ENCODE measurements at regions not wholly inside any gene's neighbourhood (a gene's known extent, or its start where the extent isn't known, plus 50 kb on each side); places are given as distances from the start of the nearest gene placed in this dataset.

DNA sequence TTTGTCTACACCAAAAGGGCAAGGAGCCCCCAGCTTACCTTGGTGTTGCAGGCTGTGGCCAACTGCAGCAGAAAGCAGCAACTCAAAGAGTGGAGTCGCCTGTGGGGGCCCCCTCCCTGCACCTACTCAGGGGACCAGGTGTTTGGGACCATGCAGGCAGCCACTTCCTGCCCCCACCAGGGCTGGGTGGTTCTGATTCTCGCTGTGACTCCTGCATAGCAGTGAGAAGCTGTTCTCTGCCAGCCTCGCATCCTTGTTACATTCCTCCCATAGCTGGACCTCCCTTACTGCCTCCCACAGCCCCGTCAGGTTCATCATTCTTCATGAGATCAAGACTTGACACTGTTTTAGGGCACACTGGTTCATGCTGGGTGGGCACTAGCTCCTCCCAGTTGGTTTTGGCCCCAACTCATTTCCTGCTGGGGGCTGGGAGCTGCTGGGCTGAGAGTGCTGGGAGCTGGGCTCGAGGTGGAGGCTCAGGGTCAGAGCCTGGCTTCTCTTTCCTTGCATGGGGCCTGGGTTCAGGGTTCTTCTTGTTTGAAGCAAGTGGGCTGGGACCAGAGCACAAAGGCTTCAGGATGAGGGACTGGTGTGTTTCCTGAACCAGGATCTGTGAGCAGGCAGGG is 146.9 kb upstream of the C1orf174 start:
- DNase-seq = no peak

DNA sequence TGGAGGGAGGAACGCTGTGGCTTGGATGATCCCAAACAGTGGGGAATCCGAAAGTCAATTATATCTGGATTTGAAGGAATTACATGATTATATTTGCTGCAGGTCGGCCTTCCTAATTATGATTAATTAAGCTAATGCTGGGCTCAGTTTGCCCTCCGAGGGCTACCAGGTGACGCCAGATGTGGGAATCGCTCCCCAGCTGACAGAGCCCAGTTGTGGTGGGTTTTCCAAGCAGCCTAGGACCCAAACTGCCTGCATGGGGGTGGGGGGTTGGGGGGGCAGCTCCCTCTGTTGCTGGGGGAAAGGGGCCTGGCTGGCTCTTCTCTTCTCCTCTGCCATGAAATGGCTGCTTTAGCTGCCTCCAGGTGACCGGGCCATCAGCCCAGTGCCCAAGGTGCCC is 147.6 kb upstream of the C1orf174 start:
- no peak for DNase-seq

DNA sequence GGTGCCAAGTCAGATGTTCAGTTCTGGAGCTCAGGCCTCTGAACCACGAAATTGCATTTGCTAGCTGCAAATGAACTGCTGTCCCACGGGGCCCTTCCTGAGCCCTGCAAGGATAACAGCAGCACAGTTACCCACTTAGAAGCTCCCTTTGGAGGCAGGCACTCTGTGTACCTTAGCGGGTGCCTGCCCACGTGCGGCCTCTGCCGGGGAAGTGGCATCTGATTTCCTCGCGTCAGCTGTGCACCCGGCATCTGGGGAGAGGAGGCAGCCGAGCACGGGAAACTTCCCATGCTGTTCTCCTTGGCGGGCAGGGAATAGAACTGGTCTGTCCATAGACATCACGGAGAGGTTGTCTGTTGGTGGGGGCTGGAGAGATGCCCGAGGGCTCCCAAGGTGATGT is 148.0 kb upstream of the C1orf174 start:
- peak; percentile 18 for DNase-seq

DNA sequence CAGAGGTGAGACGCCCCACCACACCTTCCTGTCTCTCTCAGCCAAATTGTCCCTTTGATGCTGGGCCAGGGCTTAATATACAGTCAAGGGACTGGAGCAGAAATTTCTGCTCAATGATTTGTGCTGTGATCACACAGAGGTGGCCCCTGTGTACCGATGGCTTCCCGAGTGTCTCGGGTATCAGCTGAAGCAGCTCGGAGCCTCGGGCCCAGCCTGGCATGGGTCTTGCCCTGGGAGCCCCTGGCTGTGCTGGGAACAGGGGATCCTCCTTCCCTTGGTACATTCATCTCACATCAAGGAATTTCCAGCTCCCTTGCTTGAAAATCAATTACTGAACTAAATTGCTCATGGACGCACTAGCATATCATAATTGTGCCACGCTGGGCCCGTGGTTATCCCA is 148.8 kb upstream of the C1orf174 start:
- no peak for DNase-seq

DNA sequence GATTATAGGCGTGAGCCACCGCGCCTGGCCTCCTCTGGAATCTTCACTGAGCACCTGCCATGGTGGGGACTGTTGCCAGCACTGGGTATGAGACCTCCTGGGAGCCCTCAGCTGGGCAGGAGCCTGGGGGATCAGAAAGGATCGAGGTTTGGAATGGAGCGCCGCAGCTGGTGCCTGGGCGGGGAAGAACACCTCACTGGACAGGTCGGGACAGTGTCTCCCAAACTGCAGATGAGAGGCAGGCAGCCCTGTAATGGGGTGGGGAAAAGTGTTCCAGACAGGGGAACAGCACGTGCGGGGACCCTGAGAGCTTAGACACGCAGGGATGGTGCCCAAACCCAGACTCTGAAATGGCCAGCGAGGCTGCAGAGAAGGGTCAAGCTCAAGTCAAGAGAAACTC is 150.9 kb upstream of the C1orf174 start:
- no peak for DNase-seq

DNA sequence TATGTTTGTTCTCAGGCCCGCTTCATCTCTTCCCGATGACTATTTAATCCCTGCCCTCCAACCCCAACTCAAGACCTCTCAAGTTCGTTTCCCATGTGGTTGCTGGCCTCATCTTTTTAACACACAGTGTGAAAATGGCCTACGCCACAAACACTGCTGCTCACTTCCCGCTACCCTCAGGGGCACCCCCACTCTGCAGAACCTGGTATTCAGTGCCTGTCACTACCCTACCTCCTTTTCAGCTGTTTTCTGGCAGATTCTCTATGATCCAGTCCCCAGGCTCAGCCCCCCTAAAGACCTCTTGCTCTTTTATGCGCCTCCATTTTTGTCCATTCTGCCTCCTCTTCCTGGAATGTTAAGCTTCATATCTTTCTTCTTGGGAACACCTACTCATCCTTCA is 152.6 kb upstream of the C1orf174 start:
- DNase-seq = no peak

DNA sequence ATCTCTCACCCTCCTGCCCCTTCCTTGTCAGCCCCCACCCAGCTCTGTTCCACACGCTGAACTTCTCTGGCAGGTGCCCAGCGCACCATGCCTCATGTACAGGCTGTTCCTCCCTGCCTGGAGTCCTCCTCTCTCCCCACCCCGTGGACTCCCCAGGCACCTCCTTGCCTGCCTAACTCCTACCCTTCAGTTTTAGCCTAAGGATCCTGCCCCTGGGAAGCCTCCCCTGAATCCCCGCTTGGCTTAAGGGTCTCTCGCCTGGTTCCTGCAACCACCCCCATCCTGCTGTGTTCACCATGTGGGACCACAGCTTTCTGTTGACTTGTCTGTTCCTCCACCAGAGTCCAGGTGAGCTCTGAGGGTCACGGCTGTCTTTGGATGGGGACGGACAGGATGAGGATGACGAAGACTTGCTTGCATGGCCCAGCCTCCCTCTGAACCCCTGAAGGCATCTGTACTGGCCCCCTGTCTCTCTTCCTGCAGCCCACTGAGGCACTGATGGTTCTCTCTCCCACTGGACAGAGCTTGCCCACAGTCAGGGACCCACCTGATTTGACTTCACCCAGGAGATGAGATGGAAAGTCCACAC is 153.2 kb upstream of the C1orf174 start:
- no peak for DNase-seq

DNA sequence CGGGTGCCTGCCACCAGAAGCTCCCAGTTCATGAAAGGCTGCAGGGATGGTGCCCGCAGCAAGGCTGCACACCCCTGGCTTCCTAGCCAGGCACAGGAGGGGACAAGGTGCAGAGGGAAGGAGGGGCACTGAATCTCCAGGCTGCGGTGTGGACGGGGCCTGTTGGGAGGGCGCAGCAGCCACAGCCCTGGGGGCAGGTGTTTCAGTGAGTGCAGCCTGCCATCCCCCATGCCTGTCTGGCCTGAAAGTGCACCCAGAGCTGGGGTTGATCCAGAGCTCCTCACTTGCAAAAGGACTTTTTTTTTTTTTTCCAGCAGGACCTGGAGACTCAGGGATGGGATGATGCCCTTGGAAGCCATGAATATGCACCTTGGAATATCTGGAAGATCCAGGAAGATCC is 153.7 kb upstream of the C1orf174 start:
- DNase-seq = no peak

DNA sequence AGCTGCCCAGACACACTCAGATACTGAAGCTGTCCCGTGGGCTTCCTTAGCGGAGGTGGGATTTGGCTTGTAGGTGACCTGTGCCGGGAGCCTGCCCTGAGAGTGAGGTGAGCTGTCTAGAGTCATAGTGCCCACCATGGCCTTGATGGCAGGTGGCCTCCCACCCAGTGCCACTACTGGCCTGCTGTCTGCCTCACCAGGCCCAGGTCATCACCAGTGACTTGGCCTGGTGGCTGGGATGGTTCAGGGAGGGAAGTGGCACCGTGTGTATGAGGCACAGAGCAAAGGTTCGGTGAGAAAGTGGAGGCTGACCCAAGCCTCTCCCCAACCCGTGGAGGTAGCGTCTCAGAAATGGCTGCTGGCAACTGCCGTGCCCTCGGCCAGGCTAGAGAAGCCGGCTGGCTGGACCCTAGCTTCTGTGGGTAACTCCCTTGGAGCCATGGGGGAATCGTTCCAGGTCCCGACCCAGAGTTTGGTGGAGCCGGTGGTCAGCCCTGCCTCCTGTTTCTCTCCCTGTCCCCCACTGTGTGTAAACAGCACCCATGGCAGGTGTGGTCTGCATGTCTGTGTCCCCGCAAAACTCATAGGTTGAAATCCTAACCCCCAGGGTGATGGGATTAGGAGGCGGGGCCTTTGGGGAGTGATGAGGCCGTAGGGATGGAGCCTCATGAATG is 155.4 kb upstream of the C1orf174 start:
- DNase-seq = no peak

DNA sequence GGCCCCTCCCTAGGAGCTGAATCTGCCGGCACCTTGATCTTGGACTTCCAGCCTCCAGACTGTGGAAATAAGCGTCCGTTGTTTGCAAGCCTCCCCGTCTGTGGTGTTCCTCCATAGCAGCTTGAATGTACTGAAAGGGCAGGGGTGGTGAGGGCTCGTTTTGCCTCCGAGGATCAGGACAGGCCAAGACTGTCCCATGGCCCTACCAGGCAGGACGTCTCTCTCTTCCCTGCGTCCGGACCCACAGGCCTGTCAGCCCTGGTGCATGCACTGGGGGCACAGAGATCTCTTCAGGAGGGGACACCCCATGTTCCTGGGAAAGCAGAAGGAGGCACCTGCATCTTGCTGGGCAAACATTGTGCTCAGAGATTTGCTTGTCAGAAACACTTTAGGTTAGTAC is 156.3 kb upstream of the C1orf174 start:
- DNase-seq = no peak

DNA sequence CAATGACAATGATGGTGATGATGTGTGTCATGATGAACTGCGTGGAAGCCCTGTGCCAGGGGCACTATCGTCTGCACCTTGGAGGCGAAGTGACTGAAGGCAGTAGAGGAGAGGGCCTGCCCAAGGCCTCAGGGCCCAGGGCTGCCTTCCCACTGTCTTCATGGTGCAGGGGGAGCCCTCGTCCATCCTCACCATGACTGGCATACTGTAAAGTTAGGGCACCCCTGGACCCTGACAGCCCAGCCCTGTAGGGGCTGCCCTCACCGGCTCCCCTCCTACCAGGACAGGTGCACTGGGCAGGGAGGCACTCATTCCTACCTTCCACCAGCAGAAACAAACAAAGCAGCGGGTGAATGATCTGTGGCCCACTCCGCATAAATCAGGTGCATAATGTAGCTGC is 156.9 kb upstream of the C1orf174 start:
- no peak for DNase-seq

DNA sequence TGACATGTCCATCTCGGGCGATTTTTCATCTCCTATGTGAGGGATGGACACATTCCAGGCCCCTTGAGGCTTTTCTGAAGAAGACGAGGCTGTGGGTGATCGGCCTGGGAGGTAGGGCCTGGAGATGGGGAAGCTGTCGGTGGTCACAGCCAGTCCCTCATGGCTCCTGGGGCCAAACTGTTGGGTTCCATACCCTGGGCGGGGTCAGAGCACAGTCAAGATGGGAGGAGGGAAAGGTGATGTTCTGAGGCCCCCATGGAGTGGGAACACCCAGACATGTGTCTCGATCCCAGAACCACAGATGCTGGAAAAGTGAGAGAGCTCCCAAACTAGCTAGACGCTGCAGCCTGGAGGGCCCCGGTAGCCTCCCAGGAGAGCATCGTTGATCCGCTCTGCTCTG is 157.5 kb upstream of the C1orf174 start:
- DNase-seq = no peak

DNA sequence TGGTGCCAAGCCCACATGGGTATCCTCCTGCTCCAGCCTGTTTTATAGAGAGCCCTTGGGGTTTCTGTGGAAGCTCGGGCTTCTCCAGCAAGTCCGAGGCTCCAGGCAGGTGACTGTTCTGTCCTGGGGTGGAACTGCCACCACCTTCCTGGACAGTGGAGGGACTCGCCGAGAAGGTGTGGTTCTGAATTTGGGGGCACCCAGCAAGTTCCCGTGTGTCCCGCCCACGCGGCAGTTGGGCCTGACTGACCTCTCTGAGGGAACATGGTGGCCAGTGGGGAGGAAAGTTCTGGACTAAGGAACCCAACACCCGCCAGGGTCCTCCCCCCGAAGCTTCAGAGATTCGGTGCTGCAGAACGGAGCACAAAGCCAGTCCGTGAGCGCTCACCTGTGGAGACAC is 158.1 kb upstream of the C1orf174 start:
- DNase-seq = no peak

DNA sequence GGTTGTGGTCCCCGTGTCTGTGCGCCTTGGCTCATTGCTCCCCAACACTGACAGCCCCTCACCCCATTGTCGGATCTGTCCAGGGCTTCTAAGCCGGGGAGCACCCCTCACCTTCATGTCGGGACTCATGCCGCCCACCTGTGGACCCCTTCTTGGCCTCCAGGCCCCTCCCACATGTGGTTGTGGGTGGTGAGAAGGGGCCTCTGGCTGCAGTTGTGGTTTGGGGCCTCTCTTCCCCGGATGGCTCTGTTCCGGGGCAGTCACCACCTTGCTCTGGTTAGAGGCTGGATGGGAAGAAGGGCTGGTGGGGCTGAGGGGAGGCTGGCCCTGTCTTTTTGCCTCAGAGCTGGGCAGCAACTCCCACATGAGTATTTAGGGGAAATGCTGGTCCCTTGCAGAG is 158.6 kb upstream of the C1orf174 start:
- DNase-seq = no peak

DNA sequence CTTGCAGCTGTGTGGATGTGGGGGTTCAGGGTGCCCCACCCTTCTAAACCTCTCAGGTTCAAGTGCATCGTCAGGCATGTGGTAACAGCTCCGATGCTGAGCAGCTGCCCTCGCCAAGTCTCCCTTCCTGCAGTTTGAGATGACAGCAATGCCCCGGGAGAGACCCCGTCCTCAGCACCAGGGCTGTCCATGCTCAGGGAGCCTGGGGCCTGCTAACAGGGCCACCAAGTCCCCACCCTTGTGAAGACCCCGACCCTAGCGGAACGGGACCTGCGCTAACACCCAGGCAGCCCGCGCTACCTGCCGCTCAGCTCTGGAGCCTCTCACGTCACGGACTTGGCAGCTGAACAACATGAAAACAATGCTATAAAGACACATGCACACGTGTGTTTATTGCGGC is 159.2 kb upstream of the C1orf174 start:
- DNase-seq = no peak

DNA sequence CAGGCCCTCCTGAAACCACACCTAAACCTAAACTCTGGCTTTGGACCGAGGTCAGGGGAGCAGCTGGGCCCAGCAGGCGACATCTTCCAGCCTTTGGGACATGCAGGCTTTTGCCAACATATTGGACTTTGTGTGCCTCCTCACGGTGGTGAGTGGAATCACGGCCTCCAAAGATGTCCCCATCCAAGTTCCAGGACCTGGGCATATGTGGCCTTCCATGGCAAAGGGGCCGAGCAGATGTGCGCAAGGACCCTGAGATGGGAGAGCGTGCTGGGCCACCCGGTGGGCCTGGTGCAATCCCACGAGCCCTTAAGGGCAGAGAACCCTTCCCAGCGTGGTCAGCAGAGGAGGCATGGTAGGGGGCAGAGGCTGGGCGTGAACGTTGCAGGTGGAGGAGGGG is 160.8 kb upstream of the C1orf174 start:
- no peak for DNase-seq

DNA sequence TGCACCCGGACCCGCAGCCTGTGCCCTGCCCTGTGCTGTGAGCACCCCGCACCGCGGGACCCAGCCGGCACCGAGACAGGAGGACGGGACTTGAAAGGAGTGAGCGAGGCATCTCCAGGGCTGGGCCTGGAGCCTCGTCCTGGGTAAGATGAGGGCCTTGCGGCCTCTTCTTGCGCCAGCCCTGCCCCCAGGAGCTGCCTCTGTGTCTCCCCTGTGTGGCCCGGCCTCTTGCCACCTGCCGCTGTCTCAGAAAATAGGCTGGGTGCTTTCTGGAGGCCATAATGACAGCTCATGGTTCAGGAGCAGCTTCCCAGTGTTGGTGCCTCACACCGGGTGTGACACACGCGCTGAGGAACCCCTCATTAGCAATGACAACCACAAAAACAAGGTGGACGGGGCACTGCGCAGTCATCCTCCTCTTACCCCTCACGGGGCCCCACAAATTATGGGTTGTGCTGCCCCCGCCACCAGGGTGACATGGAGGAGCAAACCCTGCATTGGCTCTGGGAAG is 161.5 kb upstream of the C1orf174 start:
- no peak for DNase-seq

DNA sequence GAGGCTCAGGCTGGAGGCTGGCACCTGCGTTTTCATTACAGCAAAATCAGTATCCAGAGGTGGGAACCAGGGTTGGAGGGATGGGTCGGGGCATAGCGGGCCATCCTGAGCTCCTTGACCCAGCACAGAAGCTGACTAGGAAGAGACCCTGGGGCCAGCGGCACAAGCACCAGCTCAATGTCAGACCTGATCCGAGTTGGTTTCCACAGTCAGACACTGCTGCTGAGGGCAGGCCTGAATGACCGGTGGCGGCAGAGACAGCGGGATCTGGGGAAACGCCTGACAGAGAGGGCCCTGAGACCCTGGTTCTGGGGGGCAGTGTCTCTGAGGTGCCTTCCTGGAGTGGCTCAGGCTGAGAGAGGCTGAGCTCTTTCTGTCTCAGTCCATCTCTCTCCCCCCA is 162.0 kb upstream of the C1orf174 start:
- no peak for DNase-seq

DNA sequence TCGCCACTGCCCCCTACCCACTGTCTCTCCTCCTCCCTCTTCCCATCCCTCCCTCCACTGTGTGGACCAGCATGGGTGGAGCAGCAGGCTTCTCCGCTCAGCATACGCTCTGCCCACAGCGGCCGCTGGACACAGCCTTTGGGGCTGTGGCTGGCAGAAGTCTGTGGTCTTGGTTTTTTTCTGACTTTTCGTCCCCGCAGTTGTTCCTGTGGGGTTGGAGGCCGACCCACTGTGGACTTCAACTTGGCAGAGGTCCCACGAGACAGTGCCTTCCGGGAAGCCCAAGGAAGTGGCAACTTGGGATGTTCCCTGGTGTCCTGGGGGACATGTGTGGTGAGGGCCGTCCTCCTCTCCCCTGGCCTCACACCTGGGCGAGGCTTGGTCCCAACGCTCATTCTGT is 162.5 kb upstream of the C1orf174 start:
- DNase-seq = no peak

DNA sequence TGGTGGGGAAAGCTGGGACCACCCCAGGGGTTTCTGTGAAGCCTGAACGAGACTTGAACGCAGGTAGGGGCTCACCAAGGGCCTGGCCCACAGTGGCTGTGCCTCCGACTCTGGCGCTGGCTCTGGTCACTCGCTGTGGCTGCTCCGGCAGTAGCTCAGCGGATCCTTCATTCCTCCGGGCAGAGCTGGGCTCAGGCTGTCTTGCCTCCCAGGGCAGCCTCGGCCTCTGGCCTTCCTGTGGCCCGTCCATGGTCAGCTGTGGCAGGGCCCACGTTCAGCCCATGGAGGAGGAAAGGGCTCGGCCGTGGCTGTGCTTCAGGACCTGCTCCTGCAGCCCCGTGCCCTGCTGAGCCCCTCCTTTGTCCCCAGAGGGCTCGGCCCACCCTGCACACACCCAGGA is 162.9 kb upstream of the C1orf174 start:
- no peak for DNase-seq

DNA sequence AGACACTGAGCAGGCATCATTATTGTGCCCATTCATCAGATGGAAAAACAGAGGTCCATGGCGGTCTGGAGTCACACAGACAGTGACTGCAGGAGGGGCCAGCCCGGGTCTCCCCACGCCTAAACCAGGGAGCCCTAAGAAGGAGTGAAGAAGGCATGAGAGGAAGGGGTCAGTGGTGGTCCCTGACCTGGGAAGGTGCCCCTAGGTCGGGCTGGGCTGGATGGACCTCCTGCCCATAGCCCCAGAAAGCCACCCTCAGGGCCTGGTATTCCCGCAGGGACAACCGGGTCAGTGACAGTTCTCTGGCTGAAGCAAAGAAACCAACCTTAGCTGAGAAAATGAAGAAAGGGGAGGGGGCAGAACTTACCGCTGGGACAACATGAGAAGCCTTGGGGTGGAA is 163.4 kb upstream of the C1orf174 start:
- no peak for DNase-seq

DNA sequence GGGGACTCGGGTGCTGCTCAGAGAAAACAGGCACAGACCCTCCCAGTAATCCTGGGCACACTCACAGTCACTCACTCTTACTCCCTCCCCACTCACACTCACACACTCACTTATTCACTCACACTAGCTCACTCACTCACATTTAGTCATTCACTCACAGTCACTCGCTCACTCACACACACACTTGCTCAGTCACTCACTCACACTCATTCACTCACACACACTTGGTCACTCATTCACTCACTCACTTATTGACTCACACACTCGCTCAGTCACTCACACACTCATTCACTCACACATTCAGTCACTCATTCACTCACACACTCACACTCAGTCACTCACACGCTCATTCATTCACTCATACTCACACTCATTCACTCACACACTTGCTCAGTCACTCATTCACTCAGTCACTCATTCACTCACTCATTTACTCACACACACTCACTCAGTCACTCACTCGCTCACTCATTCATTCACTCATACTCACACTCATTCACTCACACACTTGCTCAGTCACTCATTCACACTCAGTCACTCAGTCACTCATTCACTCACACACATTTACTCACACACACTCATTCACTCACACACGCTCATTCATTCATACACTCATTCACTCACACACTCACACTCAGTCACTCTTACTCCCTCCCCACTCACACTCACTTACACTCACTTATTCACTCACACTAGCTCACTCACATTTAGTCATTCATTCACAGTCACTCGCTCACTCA is 164.2 kb upstream of the C1orf174 start:
- no peak for DNase-seq

DNA sequence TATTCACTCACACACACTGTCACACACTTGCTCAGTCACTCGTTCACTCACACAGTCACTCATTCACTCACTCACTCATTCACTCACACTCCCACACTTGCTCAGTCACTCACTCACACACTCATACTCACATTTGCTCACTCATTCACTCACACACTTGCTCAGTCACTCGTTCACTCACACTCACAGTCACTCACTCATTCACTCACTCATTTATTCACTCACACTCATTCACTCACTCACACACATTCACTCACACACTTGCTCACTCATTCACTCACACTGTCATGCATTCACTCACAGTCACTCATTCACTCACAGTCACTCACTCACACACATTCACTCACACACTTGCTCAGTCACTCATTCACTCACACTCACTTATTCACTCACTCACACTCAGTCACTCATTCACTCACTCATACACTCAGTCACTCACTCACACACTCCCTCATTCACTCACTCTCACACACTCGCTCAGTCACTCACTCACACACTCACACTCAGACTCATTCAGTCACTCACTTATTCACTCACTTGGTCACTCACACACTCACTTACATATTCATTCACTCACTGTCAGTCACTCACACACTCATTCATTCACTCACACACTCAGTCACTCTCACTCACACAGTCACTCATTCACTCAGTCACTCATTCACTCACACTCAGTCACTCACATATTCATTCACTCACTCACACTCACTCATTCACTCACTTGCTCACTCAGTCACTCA is 167.0 kb upstream of the C1orf174 start:
- no peak for DNase-seq
